ENCODE measurements at regions not wholly inside any gene's neighbourhood (a gene's known extent, or its start where the extent isn't known, plus 50 kb on each side); places are given as distances from the start of the nearest gene placed in this dataset.
A peak's percentile ranks its signal among the peaks of the same experiment; 100 is the strongest.

GRCh38 chr4:149121023-149121404, 678.8 kb upstream of the NR3C2 start:
- DNase-seq, result no peak
- H3K36me3 ChIP-seq, result no peaks in the 10 kb centered on the region
- H3K4me1 ChIP-seq, result no peaks in the 10 kb centered on the region
- H3K4me3 ChIP-seq, result no peak overlapping the region
- no peak overlapping the region for H3K27ac ChIP-seq
- no peak for TF ChIP-seq CTCF (IDR thresholded peaks at IDR 0.05)
- H3K27me3 ChIP-seq, result no peaks in the 10 kb centered on the region
- H3K9me3 ChIP-seq, result peaks cover 0 to 2% of the 10 kb centered on the region in 2 donors
- intact Hi-C loops (cut with DNase I), result no loop called here
- ATAC-seq, result no peak

DNA sequence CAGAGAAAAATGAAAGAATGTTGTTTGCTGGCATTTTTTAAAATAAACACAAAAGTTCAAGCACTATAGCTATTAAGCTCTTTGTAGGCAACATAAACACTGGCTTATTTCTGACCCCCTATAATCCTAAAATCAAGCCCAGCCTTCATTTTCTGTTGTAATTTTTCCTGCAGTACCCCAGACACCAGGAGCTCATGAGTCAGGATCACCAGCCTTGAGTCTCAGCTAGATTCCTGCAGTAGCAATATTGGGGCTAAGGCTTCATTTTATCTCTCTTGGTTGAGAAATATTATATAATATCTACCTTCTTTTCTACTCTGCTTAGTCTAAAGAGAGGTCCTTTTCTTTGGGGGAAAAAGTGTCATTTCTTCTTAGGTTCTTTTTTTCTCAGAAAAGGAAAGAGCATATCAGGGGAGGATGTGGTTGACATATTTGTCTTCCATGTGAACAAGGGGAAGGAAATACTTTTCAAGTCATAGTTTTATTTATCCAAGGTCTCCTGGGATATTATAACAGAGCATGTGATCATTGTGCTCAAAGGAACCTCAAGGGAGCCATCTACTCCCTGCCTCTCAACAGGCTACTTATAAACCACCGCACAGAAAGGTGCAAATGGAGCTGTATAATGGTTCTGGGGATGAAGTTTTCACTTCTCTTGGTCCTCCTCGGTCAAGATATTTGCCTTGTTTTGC, 678.3 kb upstream of the NR3C2 start:
- Histone ChIP-seq H3K9me3 (peaks cover 0 to 2% of the 10 kb centered on the region in 2 donors), H3K27me3 (no peaks in the 10 kb centered on the region), H3K4me1 (no peaks in the 10 kb centered on the region), H3K27ac (no peak overlapping the region), H3K4me3 (no peak overlapping the region), H3K36me3 (no peaks in the 10 kb centered on the region)
- intact Hi-C loops (cut with DNase I), result no loop called here
- DNase-seq, result no peak
- ATAC-seq, result no peak
- no peak for TF ChIP-seq CTCF (IDR thresholded peaks at IDR 0.05)

DNA sequence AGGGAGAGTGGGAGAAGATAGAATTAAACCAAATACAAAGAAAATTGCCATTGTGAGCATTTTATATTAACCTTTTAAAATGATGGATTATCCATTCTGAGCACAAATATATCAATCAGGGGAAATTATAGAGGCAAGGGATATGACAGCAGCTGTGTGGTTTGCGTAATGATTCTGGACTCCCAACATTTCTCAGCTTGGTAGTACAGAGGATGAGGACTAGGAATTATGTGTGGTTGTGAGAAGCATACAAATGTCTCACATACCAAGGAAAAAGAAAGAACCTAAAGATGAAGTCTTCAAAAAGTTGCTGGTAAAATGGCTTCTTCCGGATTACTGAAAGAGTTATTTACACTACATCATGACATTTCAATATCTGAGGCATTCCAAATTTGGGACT, 674.6 kb upstream of the NR3C2 start:
- H3K36me3 ChIP-seq, result no peaks in the 10 kb centered on the region
- no peaks in the 10 kb centered on the region for H3K4me1 ChIP-seq
- no peaks in the 10 kb centered on the region for H3K27me3 ChIP-seq
- ATAC-seq, result no peak
- no peak overlapping the region for H3K27ac ChIP-seq
- DNase-seq, result no peak
- no peak overlapping the region for H3K4me3 ChIP-seq
- H3K9me3 ChIP-seq, result no peaks in the 10 kb centered on the region
- intact Hi-C loops (cut with DNase I), result no loop called here
- no peak for TF ChIP-seq CTCF (IDR thresholded peaks at IDR 0.05)

GRCh38 chr4:149113804-149114430, 671.7 kb upstream of the NR3C2 start:
- H3K9me3 ChIP-seq, result no peaks in the 10 kb centered on the region
- H3K36me3 ChIP-seq, result no peaks in the 10 kb centered on the region
- H3K4me3 ChIP-seq, result no peak overlapping the region
- H3K27ac ChIP-seq, result no peak overlapping the region
- intact Hi-C loops (cut with DNase I), result no loop called here
- no peaks in the 10 kb centered on the region for H3K4me1 ChIP-seq
- ATAC-seq (peak; percentile 36), DNase-seq (no peak)
- TF ChIP-seq CTCF (IDR thresholded peaks at IDR 0.05), result no peak
- no peaks in the 10 kb centered on the region for H3K27me3 ChIP-seq

GRCh38 chr4:149112109-149112508, 669.9 kb upstream of the NR3C2 start:
- H3K27me3 ChIP-seq, result no peaks in the 10 kb centered on the region
- no peak for ATAC-seq

More at GRCh38 chr4:149112109-149112508, 669.9 kb upstream of the NR3C2 start:
- H3K27ac ChIP-seq, result no peak overlapping the region
- no peaks in the 10 kb centered on the region for H3K36me3 ChIP-seq
- H3K4me3 ChIP-seq, result no peak overlapping the region
- intact Hi-C loops (cut with DNase I), result no loop called here
- no peaks in the 10 kb centered on the region for H3K9me3 ChIP-seq
- DNase-seq, result no peak
- H3K4me1 ChIP-seq, result no peaks in the 10 kb centered on the region
- no peak for TF ChIP-seq CTCF (IDR thresholded peaks at IDR 0.05)
